HEK293 (cell line): ENCODE measurements at regions not wholly inside any gene's neighbourhood (a gene's known extent, or its start where the extent isn't known, plus 50 kb on each side); places are given as distances from the start of the nearest gene placed in this dataset.

Source experiments
- CTCF ChIA-PET: fragments of 350-600 bp; formaldehyde crosslinking; extraction: SDS; loops from one replicate; lab custom pipeline; 2021; ENCODE audit warnings: antibody characterized with exemption; lab: Yijun Ruan, JAX
- POLR2A ChIA-PET: fragments of 300-600 bp; formaldehyde crosslinking; extraction: SDS; loops from one replicate; lab custom pipeline; 2020; ENCODE audit warnings: antibody characterized with exemption, inconsistent platforms; lab: Yijun Ruan, JAX
- H3K27ac ChIP-seq: fragments of 200-500 bp; sonication (Bioruptor generic); 2 replicates; pipeline ENCODE4 v1.5.1; 2014; ENCODE audit warnings: low read depth, low read length, control low read depth, inconsistent platforms; ENCODE audit errors: extremely low read depth
- H3K36me3 ChIP-seq, 2 experiments: fragments of 200-500 bp in 1 of 2; sonication (Bioruptor generic) in 1 of 2; 1 replicate in 1 of 2; 2 replicates in 1 of 2; pipeline ENCODE4 v1.5.1; 2014 to 2017; ENCODE audit warnings: inconsistent platforms in 2 of 2, low read length in 2 of 2; ENCODE audit not compliant: control insufficient read depth in 2 of 2, insufficient read depth in 1 of 2
- H3K4me1 ChIP-seq: fragments of 200-500 bp; sonication (Bioruptor generic); 2 replicates; pipeline ENCODE4 v1.5.1; 2014; ENCODE audit warnings: mild to moderate bottlenecking, low read length, inconsistent platforms; ENCODE audit not compliant: control insufficient read depth, insufficient read depth
- H3K4me3 ChIP-seq: 2 replicates; pipeline ENCODE4 v1.5.1; 2011; ENCODE audit warnings: low read depth, mild to moderate bottlenecking, control low read depth, low read length, moderate library complexity
- H3K9me3 ChIP-seq: fragments of 200-500 bp; sonication (Bioruptor generic); 2 replicates; pipeline ENCODE4 v1.5.1; 2014; ENCODE audit warnings: low read depth, low read length, inconsistent platforms; ENCODE audit not compliant: control insufficient read depth, insufficient read depth
- HOXD13 ChIP-seq: sonication (generic); formaldehyde crosslinking; IDR thresholded peaks from 2 replicates; pipeline ENCODE4 v1.8.0; 2022; ENCODE audit warnings: missing genetic modification reagents, borderline replicate concordance
- KLF10 ChIP-seq: fragments of 450-650 bp; IDR thresholded peaks from 2 replicates; pipeline ENCODE4 v1.5.1; 2018; ENCODE audit warnings: missing biosample characterization, mild to moderate bottlenecking, missing genetic modification characterization
- MZF1 ChIP-seq: fragments of 450-650 bp; formaldehyde crosslinking; IDR thresholded peaks from 2 replicates; pipeline ENCODE4 v1.5.1; 2017; ENCODE audit warnings: missing biosample characterization, missing genetic modification characterization, borderline replicate concordance
- OSR2 ChIP-seq: fragments of 450-650 bp; formaldehyde crosslinking; IDR thresholded peaks from 2 replicates; pipeline ENCODE4 v1.5.1; 2016; ENCODE audit warnings: missing biosample characterization, missing genetic modification characterization
- PATZ1 ChIP-seq: fragments of 450-650 bp; formaldehyde crosslinking; IDR thresholded peaks from 2 replicates; pipeline ENCODE4 v1.5.1; 2016; ENCODE audit warnings: missing biosample characterization, missing genetic modification characterization
- PRDM10 ChIP-seq: fragments of 450-650 bp; formaldehyde crosslinking; IDR thresholded peaks from 2 replicates; pipeline ENCODE4 v1.5.1; 2016; ENCODE audit warnings: missing biosample characterization, missing genetic modification characterization
- ZNF132 ChIP-seq: fragments of 450-650 bp; formaldehyde crosslinking; IDR thresholded peaks from 2 replicates; pipeline ENCODE4 v1.5.1; 2017; ENCODE audit warnings: missing biosample characterization, missing genetic modification characterization, borderline replicate concordance
- ZNF175 ChIP-seq: fragments of 450-650 bp; formaldehyde crosslinking; IDR thresholded peaks from 2 replicates; pipeline ENCODE4 v1.5.1; 2016; ENCODE audit warnings: missing biosample characterization, missing genetic modification characterization
- ZNF488 ChIP-seq: fragments of 450-650 bp; formaldehyde crosslinking; IDR thresholded peaks from 2 replicates; pipeline ENCODE4 v1.5.1; 2016; ENCODE audit warnings: missing biosample characterization, missing genetic modification characterization
- ZNF513 ChIP-seq: fragments of 450-650 bp; IDR thresholded peaks from 2 replicates; pipeline ENCODE4 v1.5.1; 2018; ENCODE audit warnings: missing biosample characterization, missing genetic modification characterization
- ZNF626 ChIP-seq: fragments of 450-650 bp; sonication (Bioruptor Pico); formaldehyde crosslinking; IDR thresholded peaks from 2 replicates; pipeline ENCODE4 v1.5.1; 2018; ENCODE audit warnings: missing biosample characterization, missing genetic modification characterization, inconsistent platforms
- ZNF660 ChIP-seq: fragments of 450-650 bp; IDR thresholded peaks from 2 replicates; pipeline ENCODE4 v1.5.1; 2018; ENCODE audit warnings: missing biosample characterization, mild to moderate bottlenecking, missing genetic modification characterization
- ZNF677 ChIP-seq: fragments of 450-650 bp; IDR thresholded peaks from 2 replicates; pipeline ENCODE4 v1.5.0; 2018; ENCODE audit warnings: missing biosample characterization, mild to moderate bottlenecking, missing genetic modification characterization, moderate library complexity
- ZNF747 ChIP-seq: fragments of 450-650 bp; formaldehyde crosslinking; IDR thresholded peaks from 2 replicates; pipeline ENCODE4 v1.5.1; 2016; ENCODE audit warnings: missing biosample characterization, missing genetic modification characterization
- ZNF792 ChIP-seq: fragments of 450-650 bp; formaldehyde crosslinking; IDR thresholded peaks from 2 replicates; pipeline ENCODE4 v1.5.1; 2016; ENCODE audit warnings: missing biosample characterization, missing genetic modification characterization
- TF ChIP-seq, protein P1 (sequence below): fragments of 450-650 bp; formaldehyde crosslinking; conservative IDR thresholded peaks from 2 replicates; pipeline ENCODE4 v1.5.1; 2016; ENCODE audit warnings: low read depth, missing biosample characterization, missing genetic modification characterization

DNA sequence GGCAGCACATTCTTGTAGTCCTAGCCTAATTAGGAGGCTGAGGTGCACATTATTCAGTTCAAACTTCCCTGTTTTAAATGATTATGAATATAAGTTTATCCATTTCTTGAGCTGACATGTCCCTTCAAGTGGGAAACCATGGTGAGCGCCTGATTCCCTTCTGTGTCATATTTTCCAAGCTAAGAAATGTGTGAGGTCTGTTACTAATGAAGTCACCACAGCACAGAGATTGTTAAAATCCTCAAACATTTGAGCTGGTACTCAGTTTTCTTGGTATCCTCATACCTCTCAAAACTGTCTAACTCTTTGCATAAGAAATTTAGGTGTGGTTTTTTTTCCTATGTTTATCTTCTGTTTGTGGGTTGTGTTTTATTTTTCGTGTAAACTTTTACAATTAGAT lies 926.8 kb downstream of the GATA3 start:
- Histone ChIP-seq H3K9me3 (no peaks in the 10 kb centered on the region), H3K4me3 (no peak overlapping the region), H3K27ac (no peak overlapping the region), H3K4me1 (no peaks in the 10 kb centered on the region), H3K36me3 (no peaks in the 10 kb centered on the region)
- ChIA-PET CTCF (no interaction called here), POLR2A (no interaction called here)
- TF ChIP-seq ZNF677 (tag by site-specific recombination) (no peak), KLF10 (tag by site-specific recombination) (no peak), ZNF792 (tag by site-specific recombination) (no peak), ZNF626 (tag by site-specific recombination) (no peak), MZF1 (no peak), ZNF488 (tag by site-specific recombination) (no peak), ZNF175 (tag by site-specific recombination) (no peak), PATZ1 (tag by site-specific recombination) (no peak), ZNF660 (tag by site-specific recombination) (no peak), HOXD13 (CRISPR knock-in tag) (no peak), OSR2 (tag by site-specific recombination) (no peak), ZNF513 (tag by site-specific recombination) (no peak), PRDM10 (tag by site-specific recombination) (no peak), ZNF132 (tag by site-specific recombination) (no peak), ZNF747 (tag by site-specific recombination) (no peak)
- TF ChIP-seq, protein P1, sequence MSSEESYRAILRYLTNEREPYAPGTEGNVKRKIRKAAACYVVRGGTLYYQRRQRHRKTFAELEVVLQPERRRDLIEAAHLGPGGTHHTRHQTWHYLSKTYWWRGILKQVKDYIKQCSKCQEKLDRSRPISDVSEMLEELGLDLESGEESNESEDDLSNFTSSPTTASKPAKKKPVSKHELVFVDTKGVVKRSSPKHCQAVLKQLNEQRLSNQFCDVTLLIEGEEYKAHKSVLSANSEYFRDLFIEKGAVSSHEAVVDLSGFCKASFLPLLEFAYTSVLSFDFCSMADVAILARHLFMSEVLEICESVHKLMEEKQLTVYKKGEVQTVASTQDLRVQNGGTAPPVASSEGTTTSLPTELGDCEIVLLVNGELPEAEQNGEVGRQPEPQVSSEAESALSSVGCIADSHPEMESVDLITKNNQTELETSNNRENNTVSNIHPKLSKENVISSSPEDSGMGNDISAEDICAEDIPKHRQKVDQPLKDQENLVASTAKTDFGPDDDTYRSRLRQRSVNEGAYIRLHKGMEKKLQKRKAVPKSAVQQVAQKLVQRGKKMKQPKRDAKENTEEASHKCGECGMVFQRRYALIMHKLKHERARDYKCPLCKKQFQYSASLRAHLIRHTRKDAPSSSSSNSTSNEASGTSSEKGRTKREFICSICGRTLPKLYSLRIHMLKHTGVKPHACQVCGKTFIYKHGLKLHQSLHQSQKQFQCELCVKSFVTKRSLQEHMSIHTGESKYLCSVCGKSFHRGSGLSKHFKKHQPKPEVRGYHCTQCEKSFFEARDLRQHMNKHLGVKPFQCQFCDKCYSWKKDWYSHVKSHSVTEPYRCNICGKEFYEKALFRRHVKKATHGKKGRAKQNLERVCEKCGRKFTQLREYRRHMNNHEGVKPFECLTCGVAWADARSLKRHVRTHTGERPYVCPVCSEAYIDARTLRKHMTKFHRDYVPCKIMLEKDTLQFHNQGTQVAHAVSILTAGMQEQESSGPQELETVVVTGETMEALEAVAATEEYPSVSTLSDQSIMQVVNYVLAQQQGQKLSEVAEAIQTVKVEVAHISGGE (tag by site-specific recombination) = no peak
